Activated naive CD4-positive, alpha-beta T cell treated with anti-CD3 and anti-CD28 coated beads for 36 hours (primary cell): ENCODE measurements at regions not wholly inside any gene's neighbourhood (a gene's known extent, or its start where the extent isn't known, plus 50 kb on each side); places are given as distances from the start of the nearest gene placed in this dataset.

ENCODE experiments used
- CTCF ChIA-PET: fragments of 350-600 bp; sonication (Branson Sonifier 250); formaldehyde crosslinking; loops from one replicate; lab custom pipeline; 2021; ENCODE audit warnings: antibody characterized with exemption; lab: Charles Lee
- DNase-seq: peaks from one replicate; pipeline ENCODE4 v3.0.0-alpha.2; 2020
- H3K27ac Mint-ChIP-seq: one replicate; pipeline ENCODE4 v1.8.0; 2021; ENCODE audit warnings: mild to moderate bottlenecking, mixed read lengths
- H3K27me3 Mint-ChIP-seq: one replicate; pipeline ENCODE4 v1.8.0; 2021; ENCODE audit warnings: low read depth, mixed read lengths
- H3K36me3 Mint-ChIP-seq: one replicate; pipeline ENCODE4 v1.8.0; 2021; ENCODE audit warnings: low read depth, mixed read lengths
- H3K4me1 Mint-ChIP-seq: one replicate; pipeline ENCODE4 v1.8.0; 2021; ENCODE audit warnings: low read depth, mixed read lengths
- H3K4me3 Mint-ChIP-seq: one replicate; pipeline ENCODE4 v1.8.0; 2021; ENCODE audit warnings: mild to moderate bottlenecking, moderate library complexity, mixed read lengths
- H3K9me3 Mint-ChIP-seq: one replicate; pipeline ENCODE4 v1.8.0; 2021; ENCODE audit warnings: mixed read lengths
- intact Hi-C: fragments of 100-400 bp; cut with micrococcal nuclease; formaldehyde crosslinking; loops from one replicate; pipeline ENCODE4 v1.15.1; 2023

DNA sequence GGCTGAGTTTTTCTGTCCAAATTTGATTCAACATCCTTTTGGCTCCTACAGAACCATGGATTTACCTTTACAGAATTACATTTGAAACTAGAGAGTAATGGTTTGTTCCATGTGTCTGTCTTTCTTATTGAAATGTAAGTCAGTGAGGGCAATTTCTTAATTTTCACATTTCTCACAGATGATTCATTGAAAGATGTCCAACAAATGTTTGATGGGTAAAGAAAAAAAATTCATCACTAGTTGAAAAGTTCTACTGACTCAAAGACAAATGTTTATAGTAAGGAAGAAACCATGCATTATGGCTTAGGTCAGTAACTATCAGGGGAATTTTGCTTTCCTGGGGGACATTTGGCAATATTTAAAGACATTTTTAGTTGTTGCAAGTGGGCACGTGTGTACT is 131.6 kb upstream of the TRPM3 start:
- H3K27ac Mint-ChIP-seq = no peak overlapping the region

DNA sequence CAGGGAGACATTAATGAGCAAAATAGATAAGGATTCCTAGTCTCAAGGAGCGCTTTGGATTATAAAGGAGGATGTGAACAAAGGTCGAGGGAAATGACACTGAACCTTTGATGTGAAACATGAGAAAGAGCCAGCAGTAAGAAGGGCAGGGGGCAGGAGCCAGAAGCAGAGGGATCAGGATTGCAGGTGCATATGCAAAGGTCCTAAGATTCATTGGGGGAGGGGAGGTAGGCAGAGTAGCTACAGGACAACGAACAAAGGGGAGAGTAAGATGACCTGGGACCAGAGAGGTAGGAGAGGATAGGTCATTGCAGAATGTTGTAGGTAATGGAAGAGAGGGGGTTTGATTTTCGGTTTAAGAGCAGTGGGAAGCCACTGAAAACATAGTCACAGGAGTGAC is 129.2 kb upstream of the TRPM3 start:
- DNase-seq = no peak
- Mint-ChIP-seq H3K27ac (no peak overlapping the region), H3K4me1 (no peaks in the 10 kb centered on the region), H3K27me3 (peaks cover 22% of the 10 kb centered on the region), H3K9me3 (no peaks in the 10 kb centered on the region), H3K4me3 (no peak overlapping the region), H3K36me3 (no peaks in the 10 kb centered on the region)
- intact Hi-C loops = no loop called here
- CTCF ChIA-PET = interaction anchor here (0.7 to 0.8 kb wide), 2 partner anchors 9 to 30 kb away, joined by 3 read pairs; no protein-coding TSS in a partner anchor

More for the DNA sequence above, 131.6 kb upstream of the TRPM3 start:
- DNase-seq = no peak
- H3K4me3 Mint-ChIP-seq = no peak overlapping the region
- no peaks in the 10 kb centered on the region for H3K4me1 Mint-ChIP-seq
- CTCF ChIA-PET = no interaction called here
- H3K9me3 Mint-ChIP-seq = no peaks in the 10 kb centered on the region
- H3K36me3 Mint-ChIP-seq = no peaks in the 10 kb centered on the region
- peaks cover 17% of the 10 kb centered on the region for H3K27me3 Mint-ChIP-seq
- intact Hi-C loops = no loop called here

DNA sequence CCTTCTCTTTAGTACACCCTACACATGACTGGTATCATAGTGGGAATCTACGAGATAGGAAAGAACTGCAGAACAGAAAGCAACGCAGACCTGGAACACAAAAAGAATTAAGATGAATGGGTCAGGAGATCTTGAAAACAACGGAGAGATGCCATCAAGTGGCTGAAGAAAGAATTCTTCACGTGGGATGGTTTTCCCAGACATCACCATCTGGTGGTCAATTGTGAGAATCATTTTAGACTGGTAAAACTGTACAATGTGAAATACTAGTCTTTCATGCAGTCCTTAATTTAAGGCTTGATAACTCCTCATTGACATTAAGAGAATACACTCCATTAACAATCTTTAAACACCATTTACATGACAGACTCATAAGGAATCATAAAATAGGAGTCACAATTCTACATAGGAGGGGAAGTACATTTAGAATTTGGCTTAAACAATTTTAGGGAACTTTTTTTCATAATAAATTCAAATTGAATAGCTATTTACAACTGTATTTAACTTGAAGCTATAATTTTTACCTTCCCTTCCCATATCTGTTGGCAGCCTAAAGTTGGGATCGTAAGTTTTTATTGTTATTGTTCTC is 128.4 kb upstream of the TRPM3 start:
- no peak overlapping the region for H3K27ac Mint-ChIP-seq
- H3K4me1 Mint-ChIP-seq = no peaks in the 10 kb centered on the region
- no peak overlapping the region for H3K4me3 Mint-ChIP-seq
- H3K9me3 Mint-ChIP-seq = no peaks in the 10 kb centered on the region
- CTCF ChIA-PET = interaction anchor here (0.6 to 0.8 kb wide), 3 partner anchors 8 to 154 kb away, joined by 3 read pairs; no protein-coding TSS in a partner anchor
- DNase-seq = no peak
- intact Hi-C loops = loop anchor here (1.0 kb wide), 1 partner anchor 610 kb away; no protein-coding TSS in a partner anchor
- H3K36me3 Mint-ChIP-seq = no peaks in the 10 kb centered on the region
- peaks cover 23% of the 10 kb centered on the region for H3K27me3 Mint-ChIP-seq

DNA sequence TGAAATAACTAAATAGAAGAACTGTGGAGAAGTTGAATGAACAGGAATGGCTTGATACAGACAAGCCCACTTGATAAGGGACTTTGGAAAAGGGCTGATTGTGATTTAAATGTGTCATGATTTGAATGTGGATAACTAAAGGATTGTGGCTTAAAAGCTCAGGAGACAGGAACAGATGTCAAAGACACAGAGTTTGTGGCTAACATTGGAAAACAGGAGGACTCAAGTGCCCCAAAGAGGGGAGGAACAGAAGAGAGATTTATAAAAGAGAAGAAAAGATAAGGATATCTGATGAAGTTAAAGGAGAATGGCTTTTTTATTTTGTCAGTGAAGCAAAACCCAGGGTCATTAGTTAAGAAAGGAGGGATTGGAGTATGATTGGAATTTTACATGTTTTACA is 124.2 kb upstream of the TRPM3 start:
- Mint-ChIP-seq H3K36me3 (no peaks in the 10 kb centered on the region), H3K9me3 (no peaks in the 10 kb centered on the region), H3K27ac (no peak overlapping the region), H3K27me3 (peaks cover 16% of the 10 kb centered on the region), H3K4me3 (no peak overlapping the region), H3K4me1 (no peaks in the 10 kb centered on the region)
- intact Hi-C loops = no loop called here
- CTCF ChIA-PET = no interaction called here
- no peak for DNase-seq

DNA sequence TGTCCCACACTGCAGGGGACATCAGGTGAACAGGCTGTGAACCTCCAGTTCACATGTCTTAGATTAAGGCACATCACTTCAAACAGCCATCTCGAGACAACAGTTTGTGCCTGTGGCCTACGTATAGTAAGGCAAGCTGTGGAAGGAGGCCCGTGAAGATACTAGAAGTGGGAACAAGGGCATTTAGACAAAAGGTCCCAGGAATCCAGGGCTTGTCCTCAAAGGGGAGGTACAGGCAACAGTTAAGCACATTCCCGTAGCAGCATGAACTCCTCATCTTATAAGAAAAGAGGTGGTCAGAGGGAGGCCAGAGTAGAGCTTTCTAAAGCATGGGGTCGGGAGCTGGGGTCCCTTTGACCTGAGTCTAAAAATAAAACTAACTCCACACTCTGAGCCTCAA is 122.5 kb upstream of the TRPM3 start:
- Mint-ChIP-seq H3K4me3 (no peak overlapping the region), H3K36me3 (no peaks in the 10 kb centered on the region), H3K4me1 (no peaks in the 10 kb centered on the region), H3K27ac (no peak overlapping the region), H3K9me3 (no peaks in the 10 kb centered on the region), H3K27me3 (peaks cover 10% of the 10 kb centered on the region)
- intact Hi-C loops = no loop called here
- CTCF ChIA-PET = no interaction called here
- DNase-seq = no peak

DNA sequence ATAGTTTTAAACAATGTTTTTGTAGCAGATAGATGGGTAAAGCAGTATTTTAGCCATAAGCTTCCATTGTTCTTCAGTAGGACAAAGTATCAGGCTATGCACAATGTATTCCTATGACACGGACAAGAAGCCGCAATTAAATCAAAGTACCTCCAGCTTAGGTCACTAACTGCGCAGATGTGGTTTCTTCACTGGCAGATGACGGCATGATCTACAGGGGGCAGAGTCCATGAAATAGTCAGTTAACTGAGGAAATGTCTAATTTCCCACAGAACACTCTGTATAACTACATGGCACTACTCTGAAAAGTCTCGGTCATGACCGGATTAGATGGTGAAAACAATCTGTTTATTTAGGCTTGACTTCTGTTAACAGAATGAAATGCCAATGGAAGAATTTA is 120.7 kb upstream of the TRPM3 start:
- no peak for DNase-seq
- no peaks in the 10 kb centered on the region for H3K4me1 Mint-ChIP-seq
- no peak overlapping the region for H3K27ac Mint-ChIP-seq
- peaks cover 8% of the 10 kb centered on the region for H3K27me3 Mint-ChIP-seq
- no peak overlapping the region for H3K4me3 Mint-ChIP-seq
- no peaks in the 10 kb centered on the region for H3K36me3 Mint-ChIP-seq
- intact Hi-C loops = no loop called here
- no peaks in the 10 kb centered on the region for H3K9me3 Mint-ChIP-seq
- CTCF ChIA-PET = interaction anchor here (1.0 kb wide), 1 partner anchor 8 kb away, joined by 3 read pairs; no protein-coding TSS in a partner anchor

DNA sequence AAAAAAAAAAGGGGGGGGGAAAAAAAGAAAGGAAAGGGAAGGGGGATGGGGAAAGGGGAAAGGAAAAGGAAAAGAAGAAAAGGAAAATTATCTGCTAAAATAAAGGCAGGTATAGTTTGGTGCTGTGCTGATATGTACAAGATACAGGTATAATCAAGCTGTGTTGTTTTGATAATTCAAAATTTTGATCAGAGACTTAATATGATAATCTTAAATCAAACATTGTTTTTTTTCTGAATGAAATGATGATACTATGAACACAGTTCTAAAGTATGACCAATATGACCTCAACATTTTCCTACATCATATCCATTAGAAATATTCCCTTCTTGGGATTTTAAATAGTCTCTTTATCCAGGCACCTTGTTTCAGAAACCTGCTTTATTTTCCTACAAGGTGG is 115.6 kb upstream of the TRPM3 start:
- H3K9me3 Mint-ChIP-seq = no peaks in the 10 kb centered on the region
- CTCF ChIA-PET = no interaction called here
- no peaks in the 10 kb centered on the region for H3K36me3 Mint-ChIP-seq
- H3K4me3 Mint-ChIP-seq = no peak overlapping the region
- H3K4me1 Mint-ChIP-seq = no peaks in the 10 kb centered on the region
- DNase-seq = no peak
- intact Hi-C loops = no loop called here
- no peaks in the 10 kb centered on the region for H3K27me3 Mint-ChIP-seq
- H3K27ac Mint-ChIP-seq = no peak overlapping the region

DNA sequence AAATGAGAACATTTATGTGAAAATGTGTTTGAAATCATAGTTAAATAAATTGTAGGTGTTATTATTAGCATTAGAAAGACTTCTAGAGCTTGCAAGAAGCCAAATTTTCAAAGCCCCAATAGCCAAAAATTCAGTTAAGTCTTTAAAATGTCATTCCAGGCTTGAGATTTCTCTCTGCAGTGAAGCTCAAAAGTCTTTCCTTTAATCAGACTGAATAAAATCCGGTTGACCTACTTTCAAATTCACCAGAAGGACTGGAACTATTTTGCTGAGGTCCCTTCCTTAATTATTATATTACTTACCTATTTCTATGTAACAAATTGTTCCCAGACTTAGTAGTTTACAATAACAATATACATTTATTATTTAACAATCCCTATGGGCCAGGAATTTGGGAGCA is 112.2 kb upstream of the TRPM3 start:
- Mint-ChIP-seq H3K36me3 (no peaks in the 10 kb centered on the region), H3K4me3 (no peak overlapping the region), H3K27me3 (no peaks in the 10 kb centered on the region), H3K4me1 (no peaks in the 10 kb centered on the region), H3K27ac (no peak overlapping the region), H3K9me3 (no peaks in the 10 kb centered on the region)
- CTCF ChIA-PET = no interaction called here
- DNase-seq = no peak
- intact Hi-C loops = no loop called here

DNA sequence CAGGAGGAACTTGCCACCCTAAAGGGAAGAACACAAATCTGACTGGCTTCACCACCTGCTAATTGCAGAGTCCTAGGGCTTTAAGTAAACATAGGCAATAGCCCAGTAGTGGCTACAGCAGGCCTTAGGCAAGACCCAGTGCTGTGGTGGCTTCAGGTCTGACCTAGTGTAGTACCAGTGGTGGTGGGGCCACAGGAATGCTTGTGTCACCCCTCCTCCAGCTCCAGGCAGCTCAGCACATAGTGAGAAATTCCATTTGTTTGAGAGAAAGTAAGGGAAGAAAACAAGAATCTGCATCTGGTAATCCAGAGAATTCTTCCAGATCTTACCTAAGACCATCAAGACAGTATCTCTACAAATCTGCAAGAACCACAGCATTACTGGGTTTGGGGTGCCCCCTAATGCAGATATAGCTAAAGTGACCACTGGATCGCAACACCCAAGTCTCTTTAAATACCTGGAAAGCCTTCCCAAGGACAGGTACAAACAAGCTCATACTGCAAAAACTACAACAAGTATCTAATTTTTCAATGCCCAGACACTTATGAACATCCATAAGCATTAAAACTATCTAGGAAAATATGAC is 102.6 kb upstream of the TRPM3 start:
- intact Hi-C loops = loop anchor here (1.0 kb wide), 1 partner anchor 299 kb away; no protein-coding TSS in a partner anchor
- CTCF ChIA-PET = no interaction called here

DNA sequence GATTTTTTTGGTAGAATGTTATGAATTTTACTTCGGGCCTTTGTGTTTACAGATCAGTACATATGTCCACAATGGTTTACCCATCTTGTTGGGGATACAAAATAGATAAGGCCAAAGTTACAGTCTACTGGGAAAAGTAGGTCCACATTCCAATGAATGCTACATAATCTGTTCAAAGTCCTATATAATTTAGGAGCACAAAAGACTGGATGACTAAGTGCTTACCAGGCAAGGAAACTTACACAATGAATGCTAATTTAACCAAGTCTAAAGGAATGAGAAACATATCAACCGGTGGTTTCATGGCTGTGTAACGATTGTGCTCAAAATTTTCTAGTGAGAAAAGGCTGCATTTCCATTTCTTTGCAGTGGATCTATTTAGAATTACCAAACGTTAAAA is 97.4 kb upstream of the TRPM3 start:
- DNase-seq = no peak
- Mint-ChIP-seq H3K4me3 (no peak overlapping the region), H3K36me3 (no peaks in the 10 kb centered on the region), H3K27me3 (peaks cover 10% of the 10 kb centered on the region), H3K4me1 (no peaks in the 10 kb centered on the region), H3K27ac (no peak overlapping the region), H3K9me3 (peaks cover 6% of the 10 kb centered on the region)
- CTCF ChIA-PET = no interaction called here
- intact Hi-C loops = no loop called here

More for the DNA sequence above, 102.6 kb upstream of the TRPM3 start:
- DNase-seq = no peak
- no peaks in the 10 kb centered on the region for H3K36me3 Mint-ChIP-seq
- H3K4me1 Mint-ChIP-seq = no peaks in the 10 kb centered on the region
- no peak overlapping the region for H3K27ac Mint-ChIP-seq
- peaks cover 6% of the 10 kb centered on the region for H3K27me3 Mint-ChIP-seq
- H3K4me3 Mint-ChIP-seq = no peak overlapping the region
- H3K9me3 Mint-ChIP-seq = no peaks in the 10 kb centered on the region

DNA sequence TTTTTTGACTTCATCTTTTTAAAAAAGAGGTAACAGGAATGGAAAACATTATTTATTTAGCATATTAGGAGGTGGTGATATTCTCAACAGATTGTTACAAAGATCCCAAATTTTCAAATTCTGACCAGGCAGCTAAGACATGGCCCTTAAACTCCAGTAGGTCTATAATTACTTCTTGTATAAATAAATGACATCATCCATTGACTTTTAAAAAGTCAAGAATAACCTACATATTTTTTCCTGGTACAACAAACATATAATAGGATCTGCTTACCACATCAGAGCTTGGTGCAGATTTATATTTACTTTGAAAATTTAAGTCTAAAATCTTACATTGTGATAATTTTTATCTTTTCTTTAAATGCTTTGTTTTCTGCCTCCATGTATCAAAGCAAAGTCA is 92.2 kb upstream of the TRPM3 start:
- Mint-ChIP-seq H3K36me3 (no peaks in the 10 kb centered on the region), H3K9me3 (peaks cover 8% of the 10 kb centered on the region), H3K4me1 (no peaks in the 10 kb centered on the region), H3K4me3 (no peak overlapping the region), H3K27me3 (peaks cover 4% of the 10 kb centered on the region), H3K27ac (no peak overlapping the region)
- intact Hi-C loops = no loop called here
- no peak for DNase-seq
- CTCF ChIA-PET = no interaction called here

DNA sequence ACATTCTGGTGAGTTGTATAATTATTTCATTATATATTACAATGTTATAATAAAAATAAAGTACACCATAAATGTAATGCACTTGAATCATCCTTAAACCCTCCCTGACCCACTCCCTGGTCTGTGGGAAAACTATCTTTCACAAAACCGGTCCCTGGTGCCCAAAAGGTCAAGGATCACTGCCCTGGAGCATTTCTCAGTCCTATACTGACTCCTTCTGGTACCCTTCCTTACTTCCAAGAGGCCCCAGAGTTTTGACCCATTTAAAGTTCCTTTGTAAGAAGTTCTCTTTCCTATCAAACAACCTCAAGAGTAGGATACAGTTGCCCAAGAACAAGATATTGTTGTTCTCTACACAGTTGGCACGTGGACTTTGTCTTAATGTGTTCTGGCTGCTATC is 88.9 kb upstream of the TRPM3 start:
- DNase-seq = no peak
- Mint-ChIP-seq H3K4me1 (no peaks in the 10 kb centered on the region), H3K4me3 (no peak overlapping the region), H3K27ac (no peak overlapping the region), H3K36me3 (no peaks in the 10 kb centered on the region), H3K27me3 (no peaks in the 10 kb centered on the region), H3K9me3 (peaks cover 8% of the 10 kb centered on the region)
- intact Hi-C loops = no loop called here
- CTCF ChIA-PET = no interaction called here

DNA sequence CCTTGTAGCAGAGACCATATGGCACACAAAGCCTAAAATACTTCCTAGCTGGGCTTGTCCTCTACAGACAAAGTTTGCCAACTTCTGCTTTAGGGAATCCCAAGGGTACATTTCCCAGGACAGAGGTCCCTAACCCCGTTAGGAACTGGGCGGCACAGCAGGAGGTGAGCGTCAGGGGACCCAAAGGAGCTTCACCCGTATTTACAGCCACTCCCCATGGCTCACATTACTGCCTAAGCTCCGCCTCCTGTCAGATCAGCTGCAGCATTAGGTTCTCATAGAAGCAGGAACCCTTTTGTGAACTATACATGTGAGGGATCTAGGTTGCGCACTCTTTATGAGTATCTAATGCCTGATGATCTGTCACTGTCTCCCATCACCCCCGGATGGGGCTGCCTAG is 88.5 kb upstream of the TRPM3 start:
- Mint-ChIP-seq H3K36me3 (no peaks in the 10 kb centered on the region), H3K27me3 (no peaks in the 10 kb centered on the region), H3K27ac (no peak overlapping the region), H3K9me3 (peaks cover 8% of the 10 kb centered on the region), H3K4me1 (no peaks in the 10 kb centered on the region), H3K4me3 (no peak overlapping the region)
- CTCF ChIA-PET = no interaction called here
- intact Hi-C loops = no loop called here
- DNase-seq = no peak
